NCI-H510A (cell line): ENCODE measurements at regions not wholly inside any gene's neighbourhood (a gene's known extent, or its start where the extent isn't known, plus 50 kb on each side); places are given as distances from the start of the nearest gene placed in this dataset.
"Not testable (repeated sequence)": the region's sequence is repeated elsewhere in the genome, so short reads cannot be mapped to it uniquely, and the experiment has no call there.

Source experiments
- DNase-seq: peaks from one replicate; lab custom pipeline; 2025; lab: John Stamatoyannopoulos, UW

GRCh38 chr10:25867321-25867720 is 66.7 kb upstream of the MYO3A start:
- DNase-seq: no peak

DNA sequence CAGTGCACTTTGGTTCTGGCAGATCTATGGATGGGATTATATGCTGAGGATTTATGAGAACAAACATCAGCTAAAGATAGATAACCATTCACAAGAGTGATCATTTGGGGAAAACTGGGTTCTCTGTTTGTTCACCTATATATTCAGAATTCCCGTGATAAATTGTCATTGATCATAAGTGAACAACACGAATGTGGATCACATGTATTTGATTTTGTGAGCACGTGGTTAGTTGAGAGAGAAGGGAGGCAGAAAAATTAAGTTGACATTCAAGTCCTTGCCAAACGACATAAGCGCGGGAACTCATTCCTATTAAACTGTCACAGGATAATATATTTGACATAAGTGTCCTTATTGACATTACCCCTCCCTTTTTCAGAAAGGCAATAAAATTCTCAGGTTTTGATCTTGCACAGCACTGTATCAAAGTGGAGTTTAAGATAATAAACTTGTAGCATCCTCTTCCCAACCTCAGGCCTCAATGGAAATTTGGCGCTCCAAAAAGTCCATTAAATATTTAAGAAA is 64.9 kb upstream of the MYO3A start:
- DNase-seq: no peak

- no peak for DNase-seq
These were observed 64.4 kb upstream of the MYO3A start for GRCh38 chr10:25869609-25870008.

DNA sequence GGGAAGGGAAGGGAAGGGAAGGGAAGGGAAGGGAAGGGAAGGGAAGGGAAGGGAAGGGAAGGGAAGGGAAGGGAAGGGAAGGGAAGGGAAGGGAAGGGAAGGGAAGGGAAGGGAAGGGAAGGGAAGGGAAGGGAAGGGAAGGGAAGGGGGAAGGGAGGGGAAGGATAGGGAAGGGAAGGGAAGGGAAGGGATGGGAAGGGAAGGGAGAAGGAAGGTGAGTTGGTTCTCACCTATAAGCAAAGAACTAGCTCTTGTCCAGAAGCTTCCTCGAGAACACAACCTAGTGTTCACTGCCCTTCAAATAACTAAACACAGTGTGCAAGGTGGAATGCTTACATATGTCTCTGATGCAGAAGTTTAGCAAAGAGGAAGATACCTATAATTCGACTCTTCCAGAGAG is 59.6 kb upstream of the MYO3A start:
- DNase-seq: not testable (repeated sequence)

GRCh38 chr10:25875556-25876165 is 58.4 kb upstream of the MYO3A start:
- DNase-seq: peak; percentile 0

DNA sequence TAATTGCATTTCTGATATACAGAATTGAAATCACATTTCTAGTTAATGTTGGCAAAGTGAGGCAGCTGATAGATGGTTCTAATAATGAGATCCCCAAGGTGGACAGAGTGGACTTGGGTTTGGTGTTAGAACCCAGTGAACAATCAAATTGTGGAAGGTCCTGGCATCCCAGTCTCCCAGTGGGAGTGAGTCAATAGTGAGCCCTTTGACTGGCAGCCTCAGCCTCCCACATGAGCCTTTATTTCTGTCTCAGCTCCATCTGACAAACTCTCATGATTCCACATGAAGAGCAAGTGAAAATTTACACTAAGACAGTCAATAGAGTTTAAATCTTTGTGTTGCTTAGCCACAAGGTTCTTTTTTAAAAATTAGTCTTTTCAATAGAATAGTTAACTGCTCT is 56.7 kb upstream of the MYO3A start:
- DNase-seq: no peak
